Mucosa of rectum (tissue), 2 donors: ENCODE measurements at regions not wholly inside any gene's neighbourhood (a gene's known extent, or its start where the extent isn't known, plus 50 kb on each side); places are given as distances from the start of the nearest gene placed in this dataset.
"Not testable (repeated sequence)": the region's sequence is repeated elsewhere in the genome, so short reads cannot be mapped to it uniquely, and the experiment has no call there.

ENCODE experiments used
- H3K27ac ChIP-seq, 2 donors: one replicate each; pipeline ENCODE4 v1.7.0; 2013; ENCODE audit warnings: inconsistent platforms in 2 of 2, low read depth in 2 of 2, low read length in 2 of 2
- H3K27me3 ChIP-seq, 2 donors: one replicate each; pipeline ENCODE4 v1.7.0; 2013; ENCODE audit warnings: low read length in 2 of 2; ENCODE audit not compliant: control insufficient read depth in 2 of 2, insufficient read depth in 2 of 2
- H3K36me3 ChIP-seq, 2 donors: one replicate each; pipeline ENCODE4 v1.7.0; 2013; ENCODE audit warnings: low read length in 2 of 2; ENCODE audit not compliant: control insufficient read depth in 2 of 2, insufficient read depth in 2 of 2
- H3K4me1 ChIP-seq, 2 donors: one replicate each; pipeline ENCODE4 v1.7.0; 2013; ENCODE audit warnings: low read length in 2 of 2, mild to moderate bottlenecking in 1 of 2; ENCODE audit not compliant: control insufficient read depth in 2 of 2, insufficient read depth in 2 of 2
- H3K4me3 ChIP-seq, 2 donors: one replicate each; pipeline ENCODE4 v1.7.0; 2013; ENCODE audit warnings: low read length in 2 of 2
- H3K9ac ChIP-seq, 2 donors: one replicate each; pipeline ENCODE4 v1.7.0; 2013; ENCODE audit warnings: low read length in 2 of 2, low read depth in 1 of 2, mild to moderate bottlenecking in 1 of 2
- H3K9me3 ChIP-seq, 2 donors: one replicate each; pipeline ENCODE4 v1.7.0; 2013; ENCODE audit warnings: low read length in 2 of 2; ENCODE audit not compliant: control insufficient read depth in 2 of 2
- donor health status: healthy.
- donor health status: Normal muscosa, but diverticular disease.

GRCh38 chr12:90456248-90456647 is 498.7 kb downstream of the CCER1 start:
- Histone ChIP-seq H3K9me3 (no peaks in the 10 kb centered on the region), H3K4me1 (no peaks in the 10 kb centered on the region), H3K9ac (no peak overlapping the region), H3K27ac (no peak overlapping the region), H3K36me3 (no peaks in the 10 kb centered on the region), H3K27me3 (no peaks in the 10 kb centered on the region), H3K4me3 (no peak overlapping the region)

GRCh38 chr12:90455756-90456155 is 499.2 kb downstream of the CCER1 start:
- Histone ChIP-seq H3K27me3 (no peaks in the 10 kb centered on the region), H3K27ac (no peak overlapping the region), H3K4me3 (no peak overlapping the region), H3K9ac (no peak overlapping the region), H3K9me3 (no peaks in the 10 kb centered on the region), H3K36me3 (no peaks in the 10 kb centered on the region), H3K4me1 (no peaks in the 10 kb centered on the region)

- no peak overlapping the region for H3K27ac ChIP-seq
- H3K36me3 ChIP-seq = no peaks in the 10 kb centered on the region
- no peaks in the 10 kb centered on the region for H3K4me1 ChIP-seq
Measured at GRCh38 chr12:90449611-90450010, 505.4 kb downstream of the CCER1 start.

GRCh38 chr12:90443466-90443865 is 511.5 kb downstream of the CCER1 start:
- H3K27me3 ChIP-seq, H3K36me3 ChIP-seq, H3K4me1 ChIP-seq, H3K9me3 ChIP-seq, H3K27ac ChIP-seq, H3K4me3 ChIP-seq, H3K9ac ChIP-seq: not testable (repeated sequence)

More at GRCh38 chr12:90449611-90450010, 505.4 kb downstream of the CCER1 start:
- Histone ChIP-seq H3K9me3 (no peaks in the 10 kb centered on the region), H3K4me3 (no peak overlapping the region), H3K27me3 (no peaks in the 10 kb centered on the region), H3K9ac (no peak overlapping the region)

- Histone ChIP-seq H3K27ac (no peak overlapping the region), H3K9ac (no peak overlapping the region), H3K4me1 (no peaks in the 10 kb centered on the region), H3K4me3 (no peak overlapping the region), H3K36me3 (no peaks in the 10 kb centered on the region), H3K9me3 (no peaks in the 10 kb centered on the region), H3K27me3 (no peaks in the 10 kb centered on the region)
Measured at GRCh38 chr12:90441431-90441830, 513.5 kb downstream of the CCER1 start.

- no peak overlapping the region for H3K27ac ChIP-seq
- no peaks in the 10 kb centered on the region for H3K9me3 ChIP-seq
- no peaks in the 10 kb centered on the region for H3K4me1 ChIP-seq
- no peaks in the 10 kb centered on the region for H3K27me3 ChIP-seq
- H3K9ac ChIP-seq = no peak overlapping the region
- no peak overlapping the region for H3K4me3 ChIP-seq
- no peaks in the 10 kb centered on the region for H3K36me3 ChIP-seq
Measured at GRCh38 chr12:90428881-90429280, 526.1 kb downstream of the CCER1 start.

GRCh38 chr12:90428465-90428864 is 526.5 kb downstream of the CCER1 start:
- no peaks in the 10 kb centered on the region for H3K27me3 ChIP-seq
- H3K9me3 ChIP-seq = no peaks in the 10 kb centered on the region
- H3K9ac ChIP-seq = no peak overlapping the region
- H3K4me1 ChIP-seq = no peaks in the 10 kb centered on the region
- H3K27ac ChIP-seq = no peak overlapping the region
- H3K36me3 ChIP-seq = no peaks in the 10 kb centered on the region
- no peak overlapping the region for H3K4me3 ChIP-seq

GRCh38 chr12:90423965-90424364 is 531.0 kb downstream of the CCER1 start:
- Histone ChIP-seq H3K4me1 (no peaks in the 10 kb centered on the region), H3K27ac (no peak overlapping the region), H3K9me3 (no peaks in the 10 kb centered on the region), H3K4me3 (no peak overlapping the region), H3K9ac (no peak overlapping the region), H3K27me3 (no peaks in the 10 kb centered on the region), H3K36me3 (no peaks in the 10 kb centered on the region)

- H3K4me3 ChIP-seq = no peak overlapping the region
- no peaks in the 10 kb centered on the region for H3K27me3 ChIP-seq
- H3K4me1 ChIP-seq = no peaks in the 10 kb centered on the region
- no peaks in the 10 kb centered on the region for H3K36me3 ChIP-seq
- no peaks in the 10 kb centered on the region for H3K9me3 ChIP-seq
- no peak overlapping the region for H3K9ac ChIP-seq
- no peak overlapping the region for H3K27ac ChIP-seq
Measured at GRCh38 chr12:90410962-90411361, 544.0 kb downstream of the CCER1 start.

- Histone ChIP-seq H3K4me1 (no peaks in the 10 kb centered on the region), H3K36me3 (no peaks in the 10 kb centered on the region), H3K9ac (no peak overlapping the region), H3K9me3 (no peaks in the 10 kb centered on the region), H3K27me3 (no peaks in the 10 kb centered on the region), H3K4me3 (no peak overlapping the region), H3K27ac (no peak overlapping the region)
Measured at GRCh38 chr12:90407841-90408240, 547.1 kb downstream of the CCER1 start.

GRCh38 chr12:90404071-90404470 is 550.9 kb downstream of the CCER1 start:
- H3K4me1 ChIP-seq = peaks cover 0 to 4% of the 10 kb centered on the region in 2 donors
- no peak overlapping the region for H3K9ac ChIP-seq
- H3K27me3 ChIP-seq = no peaks in the 10 kb centered on the region
- H3K27ac ChIP-seq = no peak overlapping the region
- H3K9me3 ChIP-seq = no peaks in the 10 kb centered on the region
- no peak overlapping the region for H3K4me3 ChIP-seq
- no peaks in the 10 kb centered on the region for H3K36me3 ChIP-seq
